WTC11 (cell line): ENCODE measurements at regions not wholly inside any gene's neighbourhood (a gene's known extent, or its start where the extent isn't known, plus 50 kb on each side); places are given as distances from the start of the nearest gene placed in this dataset.

ENCODE experiments used
- ATAC-seq: fragments of 200-7000 bp; cut with Tn5 transposase; 2 replicates; pipeline ENCODE4 v1.10.0; 2021; ENCODE audit warnings: mild to moderate bottlenecking, moderate library complexity
- CTCF ChIA-PET: fragments of 300-600 bp; sonication (Branson Sonifier 250); formaldehyde crosslinking; loops from one replicate; lab custom pipeline; 2021; ENCODE audit warnings: antibody characterized with exemption; lab: Charles Lee
- POLR2A ChIA-PET: fragments of 350-600 bp; sonication (Branson Sonifier 250); formaldehyde crosslinking; loops from one replicate; lab custom pipeline; 2021; ENCODE audit warnings: antibody characterized with exemption; lab: Charles Lee
- DNase-seq: peaks from one replicate; pipeline ENCODE4 v3.0.0; 2021; ENCODE audit warnings: low spot score
- H3K27ac Mint-ChIP-seq: 2 replicates; pipeline ENCODE4 v1.8.0; 2021; ENCODE audit warnings: mixed read lengths
- H3K27me3 Mint-ChIP-seq: 2 replicates; pipeline ENCODE4 v1.8.0; 2021; ENCODE audit warnings: low read depth, mild to moderate bottlenecking, moderate library complexity, mixed read lengths
- H3K36me3 Mint-ChIP-seq: 2 replicates; pipeline ENCODE4 v1.8.0; 2021; ENCODE audit warnings: mixed read lengths
- H3K4me1 Mint-ChIP-seq: 2 replicates; pipeline ENCODE4 v1.8.0; 2022; ENCODE audit warnings: mixed read lengths
- H3K4me3 Mint-ChIP-seq: 2 replicates; pipeline ENCODE4 v1.8.0; 2021; ENCODE audit warnings: mild to moderate bottlenecking, moderate library complexity, mixed read lengths
- H3K9me3 Mint-ChIP-seq: 2 replicates; pipeline ENCODE4 v1.8.0; 2021; ENCODE audit warnings: mixed read lengths
- AFF4 ChIP-seq: sonication (generic); formaldehyde crosslinking; IDR thresholded peaks from 2 replicates; pipeline ENCODE4 v1.8.1; 2023; ENCODE audit warnings: mild to moderate bottlenecking, missing genetic modification reagents, borderline replicate concordance
- CDX4 ChIP-seq: fragments of 250-450 bp; sonication (Bioruptor Pico); IDR thresholded peaks from 2 replicates; pipeline ENCODE4 v1.9.0; 2021; ENCODE audit warnings: moderate library complexity, mild to moderate bottlenecking, inconsistent platforms, borderline replicate concordance
- CREB1 ChIP-seq: sonication (generic); formaldehyde crosslinking; IDR thresholded peaks from 2 replicates; pipeline ENCODE4 v1.8.0; 2023; ENCODE audit warnings: mild to moderate bottlenecking, missing genetic modification reagents
- CREM ChIP-seq: sonication (generic); formaldehyde crosslinking; IDR thresholded peaks from 2 replicates; pipeline ENCODE4 v1.8.1; 2022; ENCODE audit warnings: mild to moderate bottlenecking, missing genetic modification reagents, moderate library complexity
- EMX1 ChIP-seq: fragments of 250-450 bp; sonication (Bioruptor Pico); IDR thresholded peaks from 2 replicates; pipeline ENCODE4 v1.8.0; 2021; ENCODE audit warnings: mild to moderate bottlenecking
- FOXK1 ChIP-seq: sonication (generic); formaldehyde crosslinking; IDR thresholded peaks from 2 replicates; pipeline ENCODE4 v1.8.0; 2022; ENCODE audit warnings: mild to moderate bottlenecking, moderate library complexity, missing genetic modification reagents
- HMGXB4 ChIP-seq: sonication (generic); formaldehyde crosslinking; IDR thresholded peaks from 2 replicates; pipeline ENCODE4 v1.8.1; 2023; ENCODE audit warnings: mild to moderate bottlenecking, moderate library complexity, missing genetic modification reagents
- IRF1 ChIP-seq: sonication (generic); formaldehyde crosslinking; IDR thresholded peaks from 2 replicates; pipeline ENCODE4 v1.8.0; 2023; ENCODE audit warnings: missing genetic modification reagents
- IRF2 ChIP-seq: sonication (generic); formaldehyde crosslinking; IDR thresholded peaks from 2 replicates; pipeline ENCODE4 v1.8.0; 2022; ENCODE audit warnings: low read depth, missing genetic modification reagents, borderline replicate concordance
- KAT7 ChIP-seq: sonication (generic); formaldehyde crosslinking; IDR thresholded peaks from 2 replicates; pipeline ENCODE4 v1.8.1; 2023; ENCODE audit warnings: missing genetic modification reagents, mild to moderate bottlenecking, borderline replicate concordance
- MXD4 ChIP-seq: fragments of 250-450 bp; sonication (Bioruptor Pico); IDR thresholded peaks from 2 replicates; pipeline ENCODE4 v1.8.0; 2021; ENCODE audit warnings: mild to moderate bottlenecking, moderate library complexity, borderline replicate concordance
- TP53 ChIP-seq: sonication (generic); formaldehyde crosslinking; IDR thresholded peaks from 2 replicates; pipeline ENCODE4 v1.8.1; 2023; ENCODE audit warnings: mild to moderate bottlenecking, missing genetic modification reagents
- ZNF138 ChIP-seq: sonication (generic); formaldehyde crosslinking; conservative IDR thresholded peaks from 2 replicates; pipeline ENCODE4 v1.8.1; 2022; ENCODE audit warnings: mild to moderate bottlenecking, moderate library complexity, missing genetic modification reagents
- ZNF232 ChIP-seq: sonication (generic); formaldehyde crosslinking; IDR thresholded peaks from 2 replicates; pipeline ENCODE4 v1.8.0; 2022; ENCODE audit warnings: mild to moderate bottlenecking, missing genetic modification reagents
- ZNF396 ChIP-seq: fragments of 250-450 bp; sonication (Bioruptor Pico); IDR thresholded peaks from 2 replicates; pipeline ENCODE4 v1.8.0; 2021; ENCODE audit warnings: mild to moderate bottlenecking, moderate library complexity, borderline replicate concordance
- TF ChIP-seq, protein P1 (sequence below): fragments of 250-450 bp; sonication (Bioruptor Pico); IDR thresholded peaks from 2 replicates; pipeline ENCODE4 v1.9.0; 2021; ENCODE audit warnings: mild to moderate bottlenecking
- TF ChIP-seq, protein P2 (sequence below): sonication (generic); formaldehyde crosslinking; IDR thresholded peaks from 2 replicates; pipeline ENCODE4 v1.8.1; 2023; ENCODE audit warnings: mild to moderate bottlenecking, missing genetic modification reagents, moderate library complexity
- TF ChIP-seq, protein P3 (sequence below): sonication (generic); formaldehyde crosslinking; IDR thresholded peaks from 2 replicates; pipeline ENCODE4 v1.8.1; 2023; ENCODE audit warnings: mild to moderate bottlenecking, missing genetic modification reagents

- ChIA-PET POLR2A (no interaction called here), CTCF (no interaction called here)
- Mint-ChIP-seq H3K27ac (no peak overlapping the region), H3K9me3 (0 out of 2 replicates have a peak, but pooled peaks cover 4% of the 10 kb centered on the region), H3K36me3 (no peaks in the 10 kb centered on the region), H3K4me3 (no peak overlapping the region), H3K4me1 (peaks cover 43% of the 10 kb centered on the region), H3K27me3 (no peaks in the 10 kb centered on the region; the same call in 1 of the 2 replicates)
- ATAC-seq (no peak), DNase-seq (no peak)
- TF ChIP-seq AFF4 (CRISPR knock-in tag) = no peak
- TF ChIP-seq, protein P1, sequence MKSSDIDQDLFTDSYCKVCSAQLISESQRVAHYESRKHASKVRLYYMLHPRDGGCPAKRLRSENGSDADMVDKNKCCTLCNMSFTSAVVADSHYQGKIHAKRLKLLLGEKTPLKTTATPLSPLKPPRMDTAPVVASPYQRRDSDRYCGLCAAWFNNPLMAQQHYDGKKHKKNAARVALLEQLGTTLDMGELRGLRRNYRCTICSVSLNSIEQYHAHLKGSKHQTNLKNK = no peak
- TF ChIP-seq MXD4 (CRISPR knock-in tag) = no peak
- TF ChIP-seq CREM (CRISPR knock-in tag) = no peak
- TF ChIP-seq CDX4 (CRISPR knock-in tag) = no peak
- no peak for TF ChIP-seq IRF2 (CRISPR knock-in tag)
- TF ChIP-seq HMGXB4 = no peak
- TF ChIP-seq CREB1 (CRISPR knock-in tag) = no peak
- no peak for TF ChIP-seq KAT7
- TF ChIP-seq TP53 (CRISPR knock-in tag) = no peak
- TF ChIP-seq ZNF232 = no peak
- no peak for TF ChIP-seq IRF1 (CRISPR knock-in tag)
- TF ChIP-seq, protein P2, sequence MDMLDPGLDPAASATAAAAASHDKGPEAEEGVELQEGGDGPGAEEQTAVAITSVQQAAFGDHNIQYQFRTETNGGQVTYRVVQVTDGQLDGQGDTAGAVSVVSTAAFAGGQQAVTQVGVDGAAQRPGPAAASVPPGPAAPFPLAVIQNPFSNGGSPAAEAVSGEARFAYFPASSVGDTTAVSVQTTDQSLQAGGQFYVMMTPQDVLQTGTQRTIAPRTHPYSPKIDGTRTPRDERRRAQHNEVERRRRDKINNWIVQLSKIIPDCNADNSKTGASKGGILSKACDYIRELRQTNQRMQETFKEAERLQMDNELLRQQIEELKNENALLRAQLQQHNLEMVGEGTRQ (CRISPR knock-in tag) = no peak
- TF ChIP-seq ZNF138 (CRISPR knock-in tag) = no peak
- no peak for TF ChIP-seq FOXK1 (CRISPR knock-in tag)
- TF ChIP-seq, protein P3, sequence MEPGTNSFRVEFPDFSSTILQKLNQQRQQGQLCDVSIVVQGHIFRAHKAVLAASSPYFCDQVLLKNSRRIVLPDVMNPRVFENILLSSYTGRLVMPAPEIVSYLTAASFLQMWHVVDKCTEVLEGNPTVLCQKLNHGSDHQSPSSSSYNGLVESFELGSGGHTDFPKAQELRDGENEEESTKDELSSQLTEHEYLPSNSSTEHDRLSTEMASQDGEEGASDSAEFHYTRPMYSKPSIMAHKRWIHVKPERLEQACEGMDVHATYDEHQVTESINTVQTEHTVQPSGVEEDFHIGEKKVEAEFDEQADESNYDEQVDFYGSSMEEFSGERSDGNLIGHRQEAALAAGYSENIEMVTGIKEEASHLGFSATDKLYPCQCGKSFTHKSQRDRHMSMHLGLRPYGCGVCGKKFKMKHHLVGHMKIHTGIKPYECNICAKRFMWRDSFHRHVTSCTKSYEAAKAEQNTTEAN (CRISPR knock-in tag) = no peak
- TF ChIP-seq EMX1 (CRISPR knock-in tag) = no peak
- no peak for TF ChIP-seq ZNF396 (CRISPR knock-in tag)
Measured at GRCh38 chr2:221674446-221674845, 102.3 kb upstream of the EPHA4 start.
